Effector memory CD8-positive, alpha-beta T cell (primary cell): ENCODE measurements at regions not wholly inside any gene's neighbourhood (a gene's known extent, or its start where the extent isn't known, plus 50 kb on each side); places are given as distances from the start of the nearest gene placed in this dataset.

Experiments
- ATAC-seq: fragments of 150-1000 bp; cut with Tn5 transposase; replicated peaks from 2 replicates; pipeline ENCODE4 v1.10.0; 2021; ENCODE audit warnings: mild to moderate bottlenecking, moderate library complexity
- DNase-seq, 3 experiments: peaks; one replicate each; pipeline ENCODE4 v3.0.0; 2021
- H3K27ac Mint-ChIP-seq, 2 donors: one replicate each; pipeline ENCODE4 v1.8.0; 2022; ENCODE audit warnings: mild to moderate bottlenecking in 2 of 2, mixed read lengths in 2 of 2, moderate library complexity in 2 of 2
- H3K27me3 Mint-ChIP-seq, 2 donors: one replicate each; pipeline ENCODE4 v1.8.0; 2022; ENCODE audit warnings: mixed read lengths in 2 of 2
- H3K36me3 Mint-ChIP-seq: one replicate; pipeline ENCODE4 v1.8.0; 2022; ENCODE audit warnings: mild to moderate bottlenecking, moderate library complexity, mixed read lengths; ENCODE audit not compliant: insufficient read depth
- H3K4me1 Mint-ChIP-seq, 2 donors: one replicate each; pipeline ENCODE4 v1.8.0; 2022; ENCODE audit warnings: low read depth in 2 of 2, mixed read lengths in 2 of 2
- H3K4me3 Mint-ChIP-seq, 2 donors: one replicate each; pipeline ENCODE4 v1.8.0; 2022; ENCODE audit warnings: mild to moderate bottlenecking in 2 of 2, mixed read lengths in 2 of 2, moderate library complexity in 2 of 2
- H3K9me3 Mint-ChIP-seq, 2 donors: one replicate each; pipeline ENCODE4 v1.8.0; 2022; ENCODE audit warnings: mixed read lengths in 2 of 2

- no peaks in the 10 kb centered on the region for H3K4me1 Mint-ChIP-seq
- no peak for DNase-seq
- H3K27ac Mint-ChIP-seq = no peak overlapping the region
- peaks cover 0 to 5% of the 10 kb centered on the region in 2 donors for H3K27me3 Mint-ChIP-seq
- H3K4me3 Mint-ChIP-seq = no peak overlapping the region
- peaks cover 0 to 6% of the 10 kb centered on the region in 2 donors for H3K9me3 Mint-ChIP-seq
- no peak for ATAC-seq
- no peaks in the 10 kb centered on the region for H3K36me3 Mint-ChIP-seq
Observed at GRCh38 chr15:48001393-48002039, 119.3 kb upstream of the SLC24A5 start.

- no peak overlapping the region for H3K27ac Mint-ChIP-seq
- H3K4me1 Mint-ChIP-seq = no peaks in the 10 kb centered on the region
- H3K36me3 Mint-ChIP-seq = no peaks in the 10 kb centered on the region
- peaks cover 0 to 6% of the 10 kb centered on the region in 2 donors for H3K9me3 Mint-ChIP-seq
- DNase-seq (no peak), ATAC-seq (no peak)
- H3K4me3 Mint-ChIP-seq = no peak overlapping the region
- peaks cover 0 to 5% of the 10 kb centered on the region in 2 donors for H3K27me3 Mint-ChIP-seq
Observed at GRCh38 chr15:48002767-48003166, 118.0 kb upstream of the SLC24A5 start.

- H3K27ac Mint-ChIP-seq = no peak overlapping the region
- H3K36me3 Mint-ChIP-seq = no peaks in the 10 kb centered on the region
- ATAC-seq (no peak), DNase-seq (no peak)
- H3K9me3 Mint-ChIP-seq = peaks cover 0 to 6% of the 10 kb centered on the region in 2 donors
- H3K4me3 Mint-ChIP-seq = no peak overlapping the region
- no peaks in the 10 kb centered on the region for H3K4me1 Mint-ChIP-seq
- H3K27me3 Mint-ChIP-seq = peaks cover 5% of the 10 kb centered on the region in 2 donors
Observed at GRCh38 chr15:48003441-48003840, 117.3 kb upstream of the SLC24A5 start.

GRCh38 chr15:48005077-48005476 is 115.7 kb upstream of the SLC24A5 start:
- H3K27ac Mint-ChIP-seq = no peak overlapping the region
- DNase-seq = no peak
- peaks cover 5 to 9% of the 10 kb centered on the region in 2 donors for H3K27me3 Mint-ChIP-seq
- H3K36me3 Mint-ChIP-seq = no peaks in the 10 kb centered on the region
- no peak for ATAC-seq
- peaks cover 0 to 6% of the 10 kb centered on the region in 2 donors for H3K9me3 Mint-ChIP-seq
- no peak overlapping the region for H3K4me3 Mint-ChIP-seq
- H3K4me1 Mint-ChIP-seq = no peaks in the 10 kb centered on the region

- H3K27ac Mint-ChIP-seq = no peak overlapping the region
- H3K4me1 Mint-ChIP-seq = no peaks in the 10 kb centered on the region
- DNase-seq = no peak
- H3K36me3 Mint-ChIP-seq = no peaks in the 10 kb centered on the region
- H3K9me3 Mint-ChIP-seq = peaks cover 3 to 6% of the 10 kb centered on the region in 2 donors
- no peak for ATAC-seq
- H3K4me3 Mint-ChIP-seq = no peak overlapping the region
- peaks cover 5 to 9% of the 10 kb centered on the region in 2 donors for H3K27me3 Mint-ChIP-seq
Observed at GRCh38 chr15:48006031-48006511, 114.7 kb upstream of the SLC24A5 start.

GRCh38 chr15:48010316-48010715 is 110.5 kb upstream of the SLC24A5 start:
- Mint-ChIP-seq H3K4me1 (no peaks in the 10 kb centered on the region), H3K27ac (no peak overlapping the region), H3K36me3 (no peaks in the 10 kb centered on the region)

GRCh38 chr15:48012191-48012590 is 108.6 kb upstream of the SLC24A5 start:
- H3K27ac Mint-ChIP-seq = no peak overlapping the region

More at GRCh38 chr15:48010316-48010715, 110.5 kb upstream of the SLC24A5 start:
- DNase-seq (no peak), ATAC-seq (no peak)
- H3K4me3 Mint-ChIP-seq = no peak overlapping the region
- peaks cover 3 to 9% of the 10 kb centered on the region in 2 donors for H3K27me3 Mint-ChIP-seq
- H3K9me3 Mint-ChIP-seq = peaks cover 3 to 6% of the 10 kb centered on the region in 2 donors

GRCh38 chr15:48016865-48017264 is 103.9 kb upstream of the SLC24A5 start:
- no peak overlapping the region for H3K4me3 Mint-ChIP-seq
- H3K27me3 Mint-ChIP-seq = no peaks in the 10 kb centered on the region
- no peak overlapping the region for H3K27ac Mint-ChIP-seq
- no peak for ATAC-seq
- DNase-seq = no peak
- H3K4me1 Mint-ChIP-seq = no peaks in the 10 kb centered on the region
- H3K36me3 Mint-ChIP-seq = no peaks in the 10 kb centered on the region
- H3K9me3 Mint-ChIP-seq = no peaks in the 10 kb centered on the region

More at GRCh38 chr15:48012191-48012590, 108.6 kb upstream of the SLC24A5 start:
- H3K27me3 Mint-ChIP-seq = peaks cover 0 to 9% of the 10 kb centered on the region in 2 donors
- H3K9me3 Mint-ChIP-seq = peaks cover 0 to 3% of the 10 kb centered on the region in 2 donors
- H3K36me3 Mint-ChIP-seq = no peaks in the 10 kb centered on the region
- ATAC-seq (no peak), DNase-seq (no peak)
- H3K4me1 Mint-ChIP-seq = no peaks in the 10 kb centered on the region
- H3K4me3 Mint-ChIP-seq = no peak overlapping the region

- Mint-ChIP-seq H3K36me3 (no peaks in the 10 kb centered on the region), H3K4me3 (no peak overlapping the region), H3K4me1 (no peaks in the 10 kb centered on the region), H3K27ac (no peak overlapping the region), H3K27me3 (no peaks in the 10 kb centered on the region), H3K9me3 (no peaks in the 10 kb centered on the region)
- DNase-seq (no peak), ATAC-seq (no peak)
Observed at GRCh38 chr15:48017747-48018146, 103.0 kb upstream of the SLC24A5 start.

GRCh38 chr15:48020166-48020565 is 100.6 kb upstream of the SLC24A5 start:
- H3K27me3 Mint-ChIP-seq = no peaks in the 10 kb centered on the region
- DNase-seq = no peak
- H3K4me3 Mint-ChIP-seq = no peak overlapping the region
- peaks cover 4 to 7% of the 10 kb centered on the region in 2 donors for H3K9me3 Mint-ChIP-seq
- H3K36me3 Mint-ChIP-seq = no peaks in the 10 kb centered on the region
- H3K4me1 Mint-ChIP-seq = no peaks in the 10 kb centered on the region
- no peak for ATAC-seq
- H3K27ac Mint-ChIP-seq = no peak overlapping the region

- DNase-seq (no peak), ATAC-seq (no peak)
- Mint-ChIP-seq H3K36me3 (no peaks in the 10 kb centered on the region), H3K27ac (no peak overlapping the region), H3K9me3 (peaks cover 4 to 7% of the 10 kb centered on the region in 2 donors), H3K4me3 (no peak overlapping the region), H3K4me1 (no peaks in the 10 kb centered on the region), H3K27me3 (no peaks in the 10 kb centered on the region)
Observed at GRCh38 chr15:48021336-48022086, 99.3 kb upstream of the SLC24A5 start.

- ATAC-seq = no peak
- H3K27me3 Mint-ChIP-seq = peaks cover 0 to 6% of the 10 kb centered on the region in 2 donors
Observed at GRCh38 chr15:48025118-48025517, 95.7 kb upstream of the SLC24A5 start.

GRCh38 chr15:48028712-48029111 is 92.1 kb upstream of the SLC24A5 start:
- ATAC-seq (no peak), DNase-seq (no peak)
- Mint-ChIP-seq H3K4me1 (no peaks in the 10 kb centered on the region), H3K27me3 (peaks cover 0 to 6% of the 10 kb centered on the region in 2 donors), H3K27ac (no peak overlapping the region), H3K9me3 (peaks cover 1% of the 10 kb centered on the region in 2 donors), H3K4me3 (no peak overlapping the region), H3K36me3 (no peaks in the 10 kb centered on the region)

More at GRCh38 chr15:48025118-48025517, 95.7 kb upstream of the SLC24A5 start:
- H3K4me1 Mint-ChIP-seq = no peaks in the 10 kb centered on the region
- H3K9me3 Mint-ChIP-seq = peaks cover 4 to 7% of the 10 kb centered on the region in 2 donors
- H3K4me3 Mint-ChIP-seq = no peak overlapping the region
- no peak for DNase-seq
- H3K27ac Mint-ChIP-seq = no peak overlapping the region
- H3K36me3 Mint-ChIP-seq = no peaks in the 10 kb centered on the region

- H3K27ac Mint-ChIP-seq = no peak overlapping the region
- no peaks in the 10 kb centered on the region for H3K36me3 Mint-ChIP-seq
- H3K4me1 Mint-ChIP-seq = no peaks in the 10 kb centered on the region
- no peak overlapping the region for H3K4me3 Mint-ChIP-seq
- peaks cover 0 to 2% of the 10 kb centered on the region in 2 donors for H3K9me3 Mint-ChIP-seq
- DNase-seq (no peak), ATAC-seq (no peak)
- peaks cover 0 to 6% of the 10 kb centered on the region in 2 donors for H3K27me3 Mint-ChIP-seq
Observed at GRCh38 chr15:48029642-48030041, 91.1 kb upstream of the SLC24A5 start.
